Peyer's patch (tissue), 4 donors: ENCODE measurements at regions not wholly inside any gene's neighbourhood (a gene's known extent, or its start where the extent isn't known, plus 50 kb on each side); places are given as distances from the start of the nearest gene placed in this dataset.

Experiments used
- POLR2A ChIP-seq, 2 donors: fragments of 450-650 bp; IDR thresholded peaks; one replicate each; pipeline ENCODE4 v1.5.1; 2017; ENCODE audit warnings: antibody characterized with exemption in 2 of 2, mild to moderate bottlenecking in 2 of 2, moderate library complexity in 2 of 2
- TF ChIP-seq, protein P1 (sequence below), 6 experiments: fragments of 450-650 bp in 4 of 6; fragments of 200-600 bp in 2 of 6; sonication (generic) in 1 of 6; IDR thresholded peaks; one replicate each; pipeline ENCODE4 v1.5.1; 2017 to 2019; ENCODE audit warnings: antibody characterized with exemption in 6 of 6, mild to moderate bottlenecking in 3 of 6, moderate library complexity in 1 of 6

DNA sequence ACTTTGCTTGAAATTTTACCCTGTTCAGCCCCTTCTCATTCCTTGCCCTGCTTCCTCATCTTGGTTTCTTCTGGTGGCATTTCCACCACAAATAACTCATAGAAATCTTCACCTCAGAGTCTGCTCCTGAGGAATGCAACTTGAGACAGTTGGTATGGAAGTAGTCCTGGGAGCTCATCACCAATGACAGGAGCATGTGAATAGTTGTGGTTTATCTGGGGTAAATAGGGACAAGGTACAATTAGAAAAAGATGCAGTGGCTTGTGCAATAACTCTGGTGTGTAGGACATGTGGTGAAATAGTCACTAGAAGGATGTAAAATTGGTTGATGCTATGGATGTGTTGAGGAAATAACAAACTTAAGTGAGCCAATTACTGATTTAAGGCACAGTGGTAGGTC, 72.7 kb upstream of the CHRNA7 start:
- TF ChIP-seq POLR2A (IDR thresholded peaks at IDR 0.05) = no peak
- TF ChIP-seq, protein P1, sequence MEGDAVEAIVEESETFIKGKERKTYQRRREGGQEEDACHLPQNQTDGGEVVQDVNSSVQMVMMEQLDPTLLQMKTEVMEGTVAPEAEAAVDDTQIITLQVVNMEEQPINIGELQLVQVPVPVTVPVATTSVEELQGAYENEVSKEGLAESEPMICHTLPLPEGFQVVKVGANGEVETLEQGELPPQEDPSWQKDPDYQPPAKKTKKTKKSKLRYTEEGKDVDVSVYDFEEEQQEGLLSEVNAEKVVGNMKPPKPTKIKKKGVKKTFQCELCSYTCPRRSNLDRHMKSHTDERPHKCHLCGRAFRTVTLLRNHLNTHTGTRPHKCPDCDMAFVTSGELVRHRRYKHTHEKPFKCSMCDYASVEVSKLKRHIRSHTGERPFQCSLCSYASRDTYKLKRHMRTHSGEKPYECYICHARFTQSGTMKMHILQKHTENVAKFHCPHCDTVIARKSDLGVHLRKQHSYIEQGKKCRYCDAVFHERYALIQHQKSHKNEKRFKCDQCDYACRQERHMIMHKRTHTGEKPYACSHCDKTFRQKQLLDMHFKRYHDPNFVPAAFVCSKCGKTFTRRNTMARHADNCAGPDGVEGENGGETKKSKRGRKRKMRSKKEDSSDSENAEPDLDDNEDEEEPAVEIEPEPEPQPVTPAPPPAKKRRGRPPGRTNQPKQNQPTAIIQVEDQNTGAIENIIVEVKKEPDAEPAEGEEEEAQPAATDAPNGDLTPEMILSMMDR (IDR thresholded peaks at IDR 0.05) = no peak
